Chondrocyte (in vitro differentiated cells): ENCODE measurements at regions not wholly inside any gene's neighbourhood (a gene's known extent, or its start where the extent isn't known, plus 50 kb on each side); places are given as distances from the start of the nearest gene placed in this dataset.

Source experiments
- DNase-seq: peaks from one replicate; pipeline ENCODE4 v3.0.0; 2021; ENCODE audit warnings: mixed read lengths, low spot score
- H3K27ac Mint-ChIP-seq: one replicate; pipeline ENCODE4 v1.8.0; 2021; ENCODE audit warnings: mild to moderate bottlenecking, moderate library complexity, mixed read lengths; ENCODE audit not compliant: unreplicated experiment
- H3K27me3 Mint-ChIP-seq: 2 replicates; pipeline ENCODE4 v1.8.0; 2021; ENCODE audit warnings: low read depth, mixed read lengths
- H3K36me3 Mint-ChIP-seq: 2 replicates; pipeline ENCODE4 v1.8.0; 2021; ENCODE audit warnings: low read depth, mixed read lengths
- H3K4me1 Mint-ChIP-seq: 2 replicates; pipeline ENCODE4 v1.8.0; 2021; ENCODE audit warnings: low read depth, mild to moderate bottlenecking, mixed read lengths
- H3K4me3 Mint-ChIP-seq: one replicate; pipeline ENCODE4 v1.8.0; 2021; ENCODE audit warnings: mild to moderate bottlenecking, moderate library complexity, mixed read lengths; ENCODE audit not compliant: unreplicated experiment
- H3K9me3 Mint-ChIP-seq: 2 replicates; pipeline ENCODE4 v1.8.0; 2021; ENCODE audit warnings: low read depth, mixed read lengths
- TF ChIP-seq, protein P1 (sequence below): fragments of 200-600 bp; sonication (generic); IDR thresholded peaks from 2 replicates; pipeline ENCODE4 v1.5.0; 2021; ENCODE audit warnings: antibody characterized with exemption, mild to moderate bottlenecking, moderate library complexity

DNA sequence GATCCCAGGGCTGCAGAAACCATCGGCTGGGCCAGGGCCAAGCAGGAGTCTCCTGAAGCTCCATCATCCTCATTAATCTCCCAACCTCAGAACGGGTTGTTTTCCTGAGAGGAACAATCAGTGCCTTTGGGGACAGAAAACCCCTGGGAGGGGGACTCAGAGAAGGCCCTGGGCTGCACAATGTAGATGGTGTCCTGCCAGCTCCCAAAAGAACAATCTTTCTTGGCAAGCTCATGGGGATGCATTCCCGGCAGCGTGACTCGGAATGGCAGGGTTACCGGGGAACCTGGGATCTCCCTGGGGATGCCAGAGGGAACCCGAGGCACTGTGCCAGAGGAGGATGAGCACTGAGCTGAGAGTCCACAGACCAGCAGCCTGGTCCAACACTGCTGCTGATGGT lies 72.1 kb upstream of the ATP2B2 start:
- TF ChIP-seq, protein P1, sequence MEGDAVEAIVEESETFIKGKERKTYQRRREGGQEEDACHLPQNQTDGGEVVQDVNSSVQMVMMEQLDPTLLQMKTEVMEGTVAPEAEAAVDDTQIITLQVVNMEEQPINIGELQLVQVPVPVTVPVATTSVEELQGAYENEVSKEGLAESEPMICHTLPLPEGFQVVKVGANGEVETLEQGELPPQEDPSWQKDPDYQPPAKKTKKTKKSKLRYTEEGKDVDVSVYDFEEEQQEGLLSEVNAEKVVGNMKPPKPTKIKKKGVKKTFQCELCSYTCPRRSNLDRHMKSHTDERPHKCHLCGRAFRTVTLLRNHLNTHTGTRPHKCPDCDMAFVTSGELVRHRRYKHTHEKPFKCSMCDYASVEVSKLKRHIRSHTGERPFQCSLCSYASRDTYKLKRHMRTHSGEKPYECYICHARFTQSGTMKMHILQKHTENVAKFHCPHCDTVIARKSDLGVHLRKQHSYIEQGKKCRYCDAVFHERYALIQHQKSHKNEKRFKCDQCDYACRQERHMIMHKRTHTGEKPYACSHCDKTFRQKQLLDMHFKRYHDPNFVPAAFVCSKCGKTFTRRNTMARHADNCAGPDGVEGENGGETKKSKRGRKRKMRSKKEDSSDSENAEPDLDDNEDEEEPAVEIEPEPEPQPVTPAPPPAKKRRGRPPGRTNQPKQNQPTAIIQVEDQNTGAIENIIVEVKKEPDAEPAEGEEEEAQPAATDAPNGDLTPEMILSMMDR: no peak
- H3K4me3 Mint-ChIP-seq: no peak overlapping the region
- peaks cover 6% of the 10 kb centered on the region for H3K4me1 Mint-ChIP-seq
- DNase-seq: no peak
- H3K27ac Mint-ChIP-seq: no peak overlapping the region
- peaks cover 40% of the 10 kb centered on the region for H3K27me3 Mint-ChIP-seq
- no peaks in the 10 kb centered on the region for H3K36me3 Mint-ChIP-seq
- no peaks in the 10 kb centered on the region for H3K9me3 Mint-ChIP-seq

GRCh38 chr3:10580426-10580825 lies 75.0 kb upstream of the ATP2B2 start:
- peaks cover 6% of the 10 kb centered on the region for H3K4me1 Mint-ChIP-seq
- no peak overlapping the region for H3K4me3 Mint-ChIP-seq
- H3K36me3 Mint-ChIP-seq: no peaks in the 10 kb centered on the region
- H3K9me3 Mint-ChIP-seq: no peaks in the 10 kb centered on the region
- peaks cover 40% of the 10 kb centered on the region for H3K27me3 Mint-ChIP-seq
- TF ChIP-seq, protein P1: no peak
- no peak overlapping the region for H3K27ac Mint-ChIP-seq
- DNase-seq: no peak

DNA sequence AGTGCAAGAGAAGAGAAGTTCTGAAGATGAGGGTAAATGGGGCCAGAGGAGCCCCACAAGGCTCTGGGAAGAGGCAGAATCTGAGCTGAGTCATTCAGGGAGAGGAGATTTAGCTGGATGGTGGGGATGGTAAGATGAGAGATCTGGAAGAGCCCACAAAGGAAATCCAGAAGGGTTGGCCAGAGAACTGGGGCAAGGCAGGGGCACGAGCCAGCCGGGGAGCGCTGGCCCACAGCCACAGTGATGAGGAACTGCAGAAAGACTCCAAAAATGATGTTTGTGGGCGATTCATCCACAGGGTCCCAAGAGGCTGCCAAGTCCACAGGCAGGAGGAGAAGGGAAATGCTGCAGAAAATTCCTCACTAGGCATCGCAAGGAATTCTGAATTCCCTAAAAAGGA lies 75.9 kb upstream of the ATP2B2 start:
- no peak for DNase-seq
- TF ChIP-seq, protein P1: no peak
- H3K4me3 Mint-ChIP-seq: no peak overlapping the region
- H3K27me3 Mint-ChIP-seq: peaks cover 46% of the 10 kb centered on the region
- H3K9me3 Mint-ChIP-seq: no peaks in the 10 kb centered on the region
- peaks cover 6% of the 10 kb centered on the region for H3K4me1 Mint-ChIP-seq
- H3K36me3 Mint-ChIP-seq: no peaks in the 10 kb centered on the region
- no peak overlapping the region for H3K27ac Mint-ChIP-seq

GRCh38 chr3:10581716-10582115 lies 76.3 kb upstream of the ATP2B2 start:
- H3K36me3 Mint-ChIP-seq: no peaks in the 10 kb centered on the region
- peaks cover 48% of the 10 kb centered on the region for H3K27me3 Mint-ChIP-seq
- peaks cover 6% of the 10 kb centered on the region for H3K4me1 Mint-ChIP-seq
- no peaks in the 10 kb centered on the region for H3K9me3 Mint-ChIP-seq
- no peak for DNase-seq
- H3K4me3 Mint-ChIP-seq: no peak overlapping the region
- TF ChIP-seq, protein P1: no peak
- H3K27ac Mint-ChIP-seq: no peak overlapping the region

GRCh38 chr3:10582733-10583132 lies 77.3 kb upstream of the ATP2B2 start:
- H3K4me3 Mint-ChIP-seq: no peak overlapping the region
- TF ChIP-seq, protein P1: no peak
- H3K27me3 Mint-ChIP-seq: peaks cover 51% of the 10 kb centered on the region
- H3K9me3 Mint-ChIP-seq: no peaks in the 10 kb centered on the region
- no peaks in the 10 kb centered on the region for H3K36me3 Mint-ChIP-seq
- DNase-seq: no peak
- H3K4me1 Mint-ChIP-seq: peaks cover 6% of the 10 kb centered on the region
- no peak overlapping the region for H3K27ac Mint-ChIP-seq
